DMS53 (cell line): ENCODE measurements at regions not wholly inside any gene's neighbourhood (a gene's known extent, or its start where the extent isn't known, plus 50 kb on each side); places are given as distances from the start of the nearest gene placed in this dataset.
"Not testable (repeated sequence)": the region's sequence is repeated elsewhere in the genome, so short reads cannot be mapped to it uniquely, and the experiment has no call there.

ENCODE experiments used
- DNase-seq: peaks from one replicate; lab custom pipeline; 2025; lab: John Stamatoyannopoulos, UW

DNA sequence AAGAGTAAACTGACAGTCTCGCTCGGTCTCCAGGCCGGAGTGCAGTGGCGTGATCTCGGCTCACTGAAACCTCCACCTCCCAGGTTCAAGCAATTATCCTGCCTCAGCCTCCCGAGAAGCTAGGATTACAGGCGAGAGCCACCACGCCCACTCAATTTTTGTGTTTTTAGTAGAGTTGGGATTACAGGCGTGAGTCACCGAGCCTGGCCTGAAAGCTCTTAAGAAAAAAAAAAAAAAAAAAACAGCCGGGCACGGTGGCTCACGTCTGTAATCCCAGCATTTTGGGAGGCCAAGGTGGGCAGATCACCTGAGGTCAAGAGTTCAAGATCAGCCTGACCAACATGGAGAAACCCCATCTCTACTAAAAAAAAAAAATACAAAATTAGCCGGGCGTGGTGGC is 55.3 kb upstream of the THOC2 start:
- DNase-seq, result peak; percentile 15

DNA sequence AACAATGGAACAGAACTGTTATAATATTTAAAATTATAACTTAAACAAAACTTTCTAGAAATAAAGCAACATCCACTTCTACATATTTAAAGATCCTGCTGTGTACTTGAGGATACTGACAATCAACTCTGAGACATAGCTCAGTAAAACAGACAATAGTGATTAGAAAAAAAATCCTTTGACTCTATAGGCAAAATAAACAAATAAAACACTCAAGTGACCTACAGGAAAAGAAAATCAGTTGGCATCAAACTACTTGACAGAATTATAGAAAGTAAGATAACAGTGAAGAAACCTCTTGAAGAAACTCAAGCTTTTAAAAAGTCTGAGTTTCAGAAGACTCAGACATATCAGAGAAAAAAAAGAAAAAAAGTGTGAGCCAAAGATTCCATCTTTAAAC is 55.9 kb upstream of the THOC2 start:
- DNase-seq, result no peak

DNA sequence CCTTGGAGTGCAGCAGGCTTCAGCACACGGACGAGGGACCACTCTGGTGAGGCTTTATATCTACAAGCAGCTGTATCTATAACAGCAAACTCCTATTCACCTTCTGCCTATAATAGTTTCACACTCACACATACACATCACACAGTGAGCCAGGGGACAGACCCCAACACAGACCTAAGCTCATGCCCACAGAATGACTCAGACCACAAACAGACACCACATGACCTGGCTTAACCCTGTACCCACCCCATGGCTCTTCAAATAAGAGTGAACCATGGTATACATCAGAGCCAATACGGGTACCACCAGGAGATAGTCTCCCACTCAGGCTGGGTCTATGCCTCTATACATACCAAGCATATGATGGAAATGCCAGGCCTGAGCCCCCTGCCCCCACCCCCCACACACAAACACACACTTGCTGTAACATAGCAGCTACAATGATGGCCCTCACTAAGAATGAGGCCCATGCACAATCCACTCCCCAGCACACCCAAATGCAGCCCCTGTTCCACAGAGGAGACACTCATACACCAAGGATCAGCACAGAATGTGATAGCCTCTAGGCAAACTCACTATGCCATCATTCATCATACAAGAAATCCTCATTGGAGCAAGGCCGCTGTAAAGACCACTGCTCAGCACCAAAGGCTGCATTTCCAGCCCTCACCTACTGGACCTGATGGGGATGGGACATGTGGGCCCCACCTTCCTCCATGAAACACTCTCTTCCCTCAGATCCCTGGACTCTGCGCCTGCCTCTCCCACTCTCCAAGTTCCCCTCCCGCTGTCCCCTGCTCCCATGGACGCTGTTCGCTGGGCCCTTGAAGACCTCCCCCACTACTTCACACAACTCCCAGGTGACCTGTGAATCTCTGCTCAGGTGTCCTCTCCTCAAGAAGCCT is 62.1 kb upstream of the XIAP start:
- DNase-seq, result peak; percentile 49

GRCh38 chrX:123798706-123799430 is 61.0 kb upstream of the XIAP start:
- DNase-seq, result peak; percentile 91

DNA sequence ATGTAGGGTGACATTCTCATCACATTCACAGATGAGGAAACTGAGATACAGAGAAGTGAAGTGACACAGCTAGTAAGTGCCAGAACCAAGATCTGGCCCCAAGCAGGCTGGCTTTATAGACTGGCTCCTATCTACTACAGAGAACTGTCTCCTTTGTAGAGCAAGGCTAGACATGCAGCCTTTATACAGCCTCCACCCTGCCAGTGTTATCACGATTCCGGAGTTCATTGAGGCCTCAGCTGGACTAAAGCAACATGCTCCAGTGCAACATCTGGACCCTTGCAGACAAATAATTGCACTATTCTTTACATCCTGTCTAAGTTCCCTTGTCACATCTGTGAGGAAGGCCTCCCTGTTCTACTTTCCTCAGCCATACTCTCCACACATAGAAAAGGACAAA is 58.0 kb upstream of the XIAP start:
- peak; percentile 32 for DNase-seq

DNA sequence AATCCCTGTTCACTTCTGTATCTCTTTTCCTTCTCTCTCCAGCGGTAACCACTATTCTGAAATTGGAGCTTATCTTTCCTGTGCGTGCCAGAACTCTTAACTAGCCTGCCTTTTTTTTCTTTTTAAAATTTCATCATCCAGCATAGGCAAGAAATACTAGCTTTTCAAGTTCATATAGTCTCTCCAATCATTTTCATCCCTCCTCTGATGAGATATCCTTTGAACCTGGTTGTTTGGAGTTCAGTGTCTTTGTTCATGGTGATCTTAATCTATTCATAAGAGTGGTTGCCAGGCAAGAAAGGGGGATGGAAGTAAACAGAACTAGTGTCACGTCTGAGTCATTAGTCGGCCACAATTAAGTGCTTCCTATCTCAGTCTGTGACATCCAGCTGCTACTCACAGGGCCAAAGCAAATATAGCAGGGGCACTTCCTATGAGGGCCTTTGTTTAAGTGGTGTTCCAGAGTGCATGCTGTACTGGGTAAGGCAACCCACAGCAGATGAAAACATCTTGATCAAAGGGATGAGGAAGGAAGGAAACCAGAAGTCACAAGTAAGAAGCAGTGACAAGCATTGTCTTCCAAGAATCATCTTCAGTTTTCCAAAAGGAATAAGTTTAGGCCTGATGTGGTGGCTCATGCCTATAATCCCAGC is 56.4 kb upstream of the XIAP start:
- DNase-seq, result peak; percentile 99

DNA sequence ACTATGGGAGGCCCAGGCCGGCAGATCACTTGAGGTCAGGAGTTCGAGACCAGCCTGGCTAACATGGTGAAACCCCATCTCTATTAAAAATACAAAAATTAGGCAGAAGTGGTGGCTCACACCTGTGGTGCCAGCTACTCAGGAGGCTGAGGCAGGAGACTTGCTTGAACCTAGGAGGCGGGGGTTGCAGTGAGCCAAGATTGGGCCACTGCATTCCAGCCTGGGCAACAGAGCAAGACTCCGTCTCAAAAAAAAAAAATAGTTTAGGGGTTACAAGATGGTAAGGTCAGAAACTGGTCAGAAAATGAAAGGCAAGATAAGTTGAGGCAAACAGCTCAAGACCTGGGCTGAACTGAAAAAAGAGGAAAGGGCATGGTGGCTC is 55.9 kb upstream of the XIAP start:
- DNase-seq, result not testable (repeated sequence)

GRCh38 chrX:123807835-123808416 is 51.9 kb upstream of the XIAP start:
- no peak for DNase-seq

DNA sequence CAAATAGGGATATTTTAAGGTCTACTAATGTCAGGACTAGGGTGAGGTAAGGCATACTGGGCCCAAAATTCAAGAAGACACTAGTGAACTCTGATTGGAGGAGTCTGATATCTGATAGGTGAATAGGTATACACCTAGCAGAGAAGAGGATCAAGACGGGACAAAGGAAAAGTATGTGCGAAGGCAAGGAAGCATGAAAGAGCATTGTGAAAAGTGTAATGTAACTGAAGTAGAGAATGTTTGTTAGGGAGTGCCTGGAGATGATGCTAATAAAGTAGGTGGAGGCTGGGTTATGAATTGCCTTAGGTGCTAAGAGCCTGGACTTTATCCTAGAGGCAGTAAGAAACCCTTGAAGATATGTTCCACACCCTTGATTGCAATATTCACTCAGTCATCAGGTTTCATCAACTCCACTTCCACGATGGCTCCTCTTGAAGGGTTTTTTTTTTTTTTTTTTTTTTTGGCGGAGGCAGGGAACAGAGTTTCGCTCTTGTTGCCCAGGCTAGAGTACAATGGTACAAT is 49.9 kb upstream of the XIAP start:
- no peak for DNase-seq
